MM.1S (cell line): ENCODE measurements at regions not wholly inside any gene's neighbourhood (a gene's known extent, or its start where the extent isn't known, plus 50 kb on each side); places are given as distances from the start of the nearest gene placed in this dataset.

ENCODE experiments used
- CTCF ChIP-seq: fragments of 300-600 bp; sonication (generic); IDR thresholded peaks from 2 replicates; pipeline ENCODE4 v1.5.1; 2016; ENCODE audit warnings: antibody characterized with exemption, low read length, mixed read lengths
- EZH2 ChIP-seq: fragments of 300-600 bp; sonication (generic); optimal IDR thresholded peaks from 2 replicates; pipeline ENCODE3; 2017; ENCODE audit warnings: low read depth, mild to moderate bottlenecking, antibody characterized with exemption, low read length, mixed read lengths
- EZH2phosphoT487 ChIP-seq: fragments of 300-600 bp; sonication (generic); IDR thresholded peaks from 2 replicates; pipeline ENCODE4 v1.6.1; 2018; ENCODE audit warnings: antibody characterized with exemption, low read length

- no peak for TF ChIP-seq CTCF
- TF ChIP-seq EZH2 = no peak
- TF ChIP-seq EZH2phosphoT487 = no peak
Measured at GRCh38 chr3:43783987-43784639, 93.4 kb downstream of the ABHD5 start.
